NCI-H748 (cell line): ENCODE measurements at regions not wholly inside any gene's neighbourhood (a gene's known extent, or its start where the extent isn't known, plus 50 kb on each side); places are given as distances from the start of the nearest gene placed in this dataset.

Source experiments
- DNase-seq: peaks from one replicate; lab custom pipeline; 2025; ENCODE audit not compliant: unreplicated experiment; lab: John Stamatoyannopoulos, UW

GRCh38 chr6:22083119-22083518, 213.7 kb downstream of the PRL start:
- DNase-seq, result no peak

GRCh38 chr6:22087960-22088706, 208.7 kb downstream of the PRL start:
- no peak for DNase-seq

GRCh38 chr6:22091424-22091948, 205.3 kb downstream of the PRL start:
- DNase-seq, result no peak

DNA sequence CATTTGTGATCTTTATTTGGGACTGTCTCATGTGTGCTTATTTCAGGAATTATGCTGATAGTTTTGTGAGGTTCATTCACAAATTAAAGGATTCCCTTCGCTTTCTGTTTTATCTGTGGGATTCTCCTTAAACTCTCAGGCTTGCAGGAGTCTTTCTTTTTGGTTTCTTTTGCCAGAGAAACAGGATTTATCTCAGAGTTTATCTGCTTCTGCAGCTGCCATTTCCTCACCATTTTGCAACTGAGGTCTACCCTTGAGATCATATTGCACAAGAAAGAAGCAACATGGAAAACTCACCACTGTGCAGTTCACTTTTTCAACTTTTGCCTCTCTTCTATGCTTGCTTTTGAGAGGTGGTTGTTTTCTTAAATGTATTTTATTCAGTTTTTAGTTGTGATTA, 201.0 kb downstream of the PRL start:
- DNase-seq, result no peak

DNA sequence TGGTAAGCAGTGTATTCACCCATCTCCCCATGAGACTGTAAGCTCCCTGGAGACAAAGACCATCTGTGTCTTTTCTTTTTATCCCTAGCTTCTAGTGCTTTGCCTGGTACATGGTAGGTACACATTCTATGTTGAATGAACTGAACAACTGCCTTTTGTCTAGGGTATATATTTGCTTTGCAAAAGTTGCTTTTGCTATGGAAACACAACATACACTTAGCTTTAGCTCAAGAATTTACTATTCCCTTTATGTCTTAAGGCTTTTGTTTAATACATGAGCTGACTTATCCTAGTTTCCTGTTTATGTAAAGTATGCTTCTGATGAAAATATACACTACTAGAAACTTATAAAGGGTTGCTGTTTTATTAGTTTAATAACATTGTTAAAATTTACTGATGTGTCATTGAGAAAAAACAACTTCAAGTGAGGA, 198.2 kb downstream of the PRL start:
- DNase-seq, result peak; percentile 85

DNA sequence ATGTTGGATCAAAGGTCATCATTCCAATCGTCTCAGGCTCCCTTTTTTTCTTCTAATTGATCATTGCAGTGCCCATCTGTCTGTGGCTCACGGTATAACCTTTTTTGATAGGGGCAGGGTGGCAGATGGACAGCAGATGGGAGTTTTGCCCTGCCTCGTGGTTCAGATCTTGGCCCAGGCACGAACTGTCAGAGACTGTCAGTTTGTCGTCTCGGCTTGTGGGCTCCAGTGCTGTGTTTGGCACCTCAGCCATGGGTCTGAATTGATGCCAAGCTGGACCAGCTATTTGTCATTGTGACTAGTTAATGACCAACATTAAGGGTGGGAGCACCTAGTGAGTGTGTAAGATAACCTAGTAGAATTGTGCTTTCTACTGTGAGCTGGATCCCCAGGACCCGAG, 197.6 kb downstream of the PRL start:
- peak; percentile 47 for DNase-seq

DNA sequence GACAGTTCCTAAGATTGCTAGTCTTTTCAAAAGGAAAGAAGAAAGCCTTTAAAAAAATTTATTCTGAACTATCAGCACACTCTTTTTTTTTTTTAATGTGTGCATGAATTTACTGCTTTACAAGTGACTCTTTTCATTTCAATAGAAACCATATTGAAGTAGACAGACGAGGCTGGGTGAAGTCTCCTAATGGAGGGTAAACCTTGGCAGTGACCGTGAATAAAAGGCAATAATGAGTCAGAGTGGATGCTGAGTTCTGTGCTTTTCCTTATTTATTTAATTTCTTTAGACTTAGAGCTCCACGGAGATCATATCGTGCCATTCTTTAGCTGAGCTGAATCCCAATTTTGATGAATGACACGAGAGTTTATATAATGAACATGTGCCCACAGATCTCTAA, 196.9 kb downstream of the PRL start:
- DNase-seq, result no peak

DNA sequence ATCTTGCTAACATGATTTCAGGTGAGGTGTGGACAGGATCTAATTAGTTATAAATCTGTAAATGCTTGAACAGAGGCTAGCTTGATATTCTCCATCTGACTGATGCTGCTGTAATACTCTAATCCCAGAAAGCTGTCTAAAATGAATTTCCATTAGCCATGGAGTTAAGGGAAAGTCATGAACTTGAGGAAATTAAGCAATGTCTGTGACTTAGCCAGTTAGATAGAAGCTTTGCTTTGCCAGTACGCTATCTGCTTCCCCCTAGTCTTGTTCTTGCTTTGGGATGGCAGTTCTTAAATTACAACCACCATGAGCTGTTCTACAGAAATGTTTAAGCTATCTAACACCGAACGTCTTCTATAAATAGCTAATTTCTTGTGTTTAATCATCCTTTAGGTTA, 195.7 kb downstream of the PRL start:
- no peak for DNase-seq

GRCh38 chr6:22102671-22103070, 194.2 kb downstream of the PRL start:
- no peak for DNase-seq

DNA sequence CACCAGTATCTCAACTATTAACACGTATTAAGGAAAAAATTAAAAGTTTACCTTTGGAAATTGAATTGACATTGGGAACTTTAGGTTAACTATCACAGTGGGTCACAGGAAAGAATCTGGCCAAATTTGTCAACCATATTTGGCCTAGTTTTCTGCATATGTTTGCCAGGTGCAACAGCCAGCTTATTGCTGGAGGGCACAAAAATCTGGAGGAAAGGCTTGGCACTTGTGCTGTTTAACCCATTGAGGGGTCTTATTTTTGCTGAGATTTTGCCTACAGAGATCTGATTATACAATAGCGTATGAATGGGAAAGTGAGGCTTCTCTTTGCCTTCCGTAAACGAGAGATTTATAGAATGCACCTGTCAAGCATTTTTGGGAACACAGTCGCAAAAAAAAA, 190.4 kb downstream of the PRL start:
- no peak for DNase-seq

GRCh38 chr6:22106961-22107360, 189.9 kb downstream of the PRL start:
- no peak for DNase-seq

- no peak for DNase-seq
Measured at GRCh38 chr6:22108199-22108598, 188.6 kb downstream of the PRL start.

- no peak for DNase-seq
Measured at GRCh38 chr6:22110061-22110460, 186.8 kb downstream of the PRL start.

DNA sequence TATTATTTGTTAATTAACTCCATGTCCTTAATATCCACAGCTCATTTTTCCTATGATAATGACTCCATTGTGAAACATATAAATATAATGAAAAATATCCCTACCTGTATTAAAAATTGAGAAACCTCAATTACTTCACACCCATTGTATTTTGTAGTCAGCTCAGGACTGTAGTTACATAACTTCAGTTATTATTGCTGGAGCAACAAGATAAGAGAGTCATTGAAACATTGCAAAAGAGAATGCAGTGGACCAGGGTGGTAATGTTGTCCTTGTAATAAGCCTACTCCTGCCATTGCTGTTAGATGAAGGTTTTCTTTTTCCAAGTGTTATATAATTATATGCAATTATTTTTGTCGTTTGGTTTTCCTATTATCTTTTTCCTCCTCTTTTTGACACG, 184.4 kb downstream of the PRL start:
- DNase-seq, result no peak

- DNase-seq, result no peak
Measured at GRCh38 chr6:22113026-22113766, 183.6 kb downstream of the PRL start.

- no peak for DNase-seq
Measured at GRCh38 chr6:22115559-22115958, 181.3 kb downstream of the PRL start.

GRCh38 chr6:22117631-22118030, 179.2 kb downstream of the PRL start:
- no peak for DNase-seq

GRCh38 chr6:22119500-22119899, 177.3 kb downstream of the PRL start:
- DNase-seq, result no peak

DNA sequence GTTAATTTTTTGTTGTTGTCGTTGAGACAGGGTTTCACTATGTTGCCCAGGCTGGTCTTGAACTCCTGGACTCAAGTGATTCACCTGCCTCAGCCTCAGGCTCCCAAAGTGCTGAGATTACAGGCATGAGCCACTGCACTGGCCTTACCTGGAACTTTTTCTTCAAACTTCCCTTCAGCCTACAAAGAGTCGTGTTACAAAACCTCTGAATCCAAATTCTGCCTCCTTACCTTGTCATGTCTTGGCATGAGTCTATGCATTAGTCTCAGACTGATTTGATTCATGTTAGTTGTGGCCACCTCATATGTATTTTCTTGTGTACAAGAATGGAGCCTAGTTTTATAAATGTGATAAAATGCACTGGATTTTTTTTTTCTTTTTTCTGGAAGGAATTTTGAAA, 172.1 kb downstream of the PRL start:
- no peak for DNase-seq

DNA sequence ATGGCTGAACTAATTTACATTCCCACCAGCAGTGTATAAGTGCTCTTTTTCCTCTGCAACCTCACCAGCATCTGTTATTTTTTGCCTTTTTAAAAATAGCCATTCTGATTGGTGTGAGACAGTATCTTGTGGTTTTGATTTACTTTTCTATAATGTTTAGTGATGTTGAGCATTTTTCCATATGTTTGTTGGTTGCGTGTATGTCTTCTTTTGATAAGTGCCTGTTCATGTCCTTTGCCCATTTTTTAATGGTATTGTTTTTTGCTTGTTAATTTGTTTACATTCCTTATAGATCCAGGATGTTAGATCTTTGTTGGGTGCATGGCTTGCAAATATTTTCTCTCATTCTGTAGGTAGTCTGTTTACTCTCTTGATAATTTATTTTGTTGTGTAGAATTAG, 169.9 kb downstream of the PRL start:
- no peak for DNase-seq

DNA sequence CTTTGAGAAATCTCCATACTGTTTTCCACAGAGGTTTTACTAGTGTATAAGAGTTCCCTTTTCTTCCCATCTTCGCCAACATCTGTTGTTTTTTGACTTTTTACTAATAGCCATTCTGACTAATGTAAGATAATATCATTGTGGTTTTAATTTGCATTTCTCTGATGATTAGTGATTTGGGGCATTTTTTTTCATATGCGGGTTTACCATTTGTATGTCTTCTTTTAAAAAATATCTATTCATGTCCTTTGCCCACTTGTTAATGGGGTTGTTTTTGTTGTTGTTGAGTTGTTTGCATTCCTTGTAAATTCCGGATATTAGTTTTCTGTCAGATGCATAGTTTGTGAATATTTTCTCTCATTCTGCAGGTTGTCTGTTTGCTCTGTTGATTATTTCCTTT, 167.1 kb downstream of the PRL start:
- no peak for DNase-seq

GRCh38 chr6:22132656-22133055, 164.2 kb downstream of the PRL start:
- no peak for DNase-seq
